T-helper 17 cell (primary cell): ENCODE measurements at regions not wholly inside any gene's neighbourhood (a gene's known extent, or its start where the extent isn't known, plus 50 kb on each side); places are given as distances from the start of the nearest gene placed in this dataset.

ENCODE experiments used
- ATAC-seq: fragments of 150-1000 bp; cut with Tn5 transposase; 2 replicates; pipeline ENCODE4 v1.10.0; 2021; ENCODE audit warnings: mild to moderate bottlenecking, moderate library complexity
- DNase-seq, 3 donors: peaks; one replicate each; pipeline versions ENCODE4 v3.0.0 to v3.0.0-alpha.2; 2020 to 2021
- H3K9me3 ChIP-seq: one replicate; pipeline ENCODE4 v1.7.0; 2013; ENCODE audit warnings: low read length, mild to moderate bottlenecking; ENCODE audit not compliant: control insufficient read depth, poor library complexity, severe bottlenecking
- H3K27ac Mint-ChIP-seq: one replicate; pipeline ENCODE4 v1.8.0; 2022; ENCODE audit warnings: mild to moderate bottlenecking, moderate library complexity, mixed read lengths
- H3K27me3 Mint-ChIP-seq: one replicate; pipeline ENCODE4 v1.8.0; 2022; ENCODE audit warnings: mixed read lengths
- H3K36me3 Mint-ChIP-seq: one replicate; pipeline ENCODE4 v1.8.0; 2022; ENCODE audit warnings: low read depth, mixed read lengths
- H3K4me1 Mint-ChIP-seq: one replicate; pipeline ENCODE4 v1.8.0; 2022; ENCODE audit warnings: mild to moderate bottlenecking, mixed read lengths
- H3K4me3 Mint-ChIP-seq: one replicate; pipeline ENCODE4 v1.8.0; 2022; ENCODE audit warnings: mild to moderate bottlenecking, moderate library complexity, mixed read lengths

- no peak for DNase-seq
- Mint-ChIP-seq H3K27me3 (no peaks in the 10 kb centered on the region), H3K36me3 (no peaks in the 10 kb centered on the region), H3K27ac (no peak overlapping the region), H3K4me1 (no peaks in the 10 kb centered on the region), H3K4me3 (no peak overlapping the region)
- no peak for ATAC-seq
- H3K9me3 ChIP-seq: no peaks in the 10 kb centered on the region
Measured at GRCh38 chr12:115517913-115518312, 759.6 kb downstream of the MED13L start.

GRCh38 chr12:115511986-115512711, 765.3 kb downstream of the MED13L start:
- H3K4me3 Mint-ChIP-seq: no peak overlapping the region
- H3K9me3 ChIP-seq: no peaks in the 10 kb centered on the region
- no peaks in the 10 kb centered on the region for H3K4me1 Mint-ChIP-seq
- no peaks in the 10 kb centered on the region for H3K36me3 Mint-ChIP-seq
- ATAC-seq (no peak), DNase-seq (no peak)
- no peak overlapping the region for H3K27ac Mint-ChIP-seq
- H3K27me3 Mint-ChIP-seq: no peaks in the 10 kb centered on the region

- DNase-seq (no peak), ATAC-seq (no peak)
- H3K27me3 Mint-ChIP-seq: no peaks in the 10 kb centered on the region
- no peak overlapping the region for H3K27ac Mint-ChIP-seq
- no peak overlapping the region for H3K4me3 Mint-ChIP-seq
- H3K36me3 Mint-ChIP-seq: no peaks in the 10 kb centered on the region
- no peaks in the 10 kb centered on the region for H3K9me3 ChIP-seq
- no peaks in the 10 kb centered on the region for H3K4me1 Mint-ChIP-seq
Measured at GRCh38 chr12:115511305-115511704, 766.2 kb downstream of the MED13L start.

- Mint-ChIP-seq H3K4me3 (no peak overlapping the region), H3K27me3 (no peaks in the 10 kb centered on the region), H3K36me3 (no peaks in the 10 kb centered on the region), H3K4me1 (no peaks in the 10 kb centered on the region), H3K27ac (no peak overlapping the region)
- no peak for ATAC-seq
- DNase-seq: no peak
- H3K9me3 ChIP-seq: no peaks in the 10 kb centered on the region
Measured at GRCh38 chr12:115508990-115509389, 768.5 kb downstream of the MED13L start.

GRCh38 chr12:115507951-115508722, 769.4 kb downstream of the MED13L start:
- Mint-ChIP-seq H3K4me3 (no peak overlapping the region), H3K27ac (no peak overlapping the region)

GRCh38 chr12:115507560-115507889, 770.0 kb downstream of the MED13L start:
- Mint-ChIP-seq H3K4me3 (no peak overlapping the region), H3K36me3 (no peaks in the 10 kb centered on the region), H3K27ac (no peak overlapping the region), H3K4me1 (no peaks in the 10 kb centered on the region), H3K27me3 (no peaks in the 10 kb centered on the region)
- no peaks in the 10 kb centered on the region for H3K9me3 ChIP-seq
- no peak for ATAC-seq
- no peak for DNase-seq

More at GRCh38 chr12:115507951-115508722, 769.4 kb downstream of the MED13L start:
- no peak for DNase-seq
- ATAC-seq: no peak
- H3K27me3 Mint-ChIP-seq: no peaks in the 10 kb centered on the region
- H3K9me3 ChIP-seq: no peaks in the 10 kb centered on the region
- no peaks in the 10 kb centered on the region for H3K36me3 Mint-ChIP-seq
- no peaks in the 10 kb centered on the region for H3K4me1 Mint-ChIP-seq

GRCh38 chr12:115506822-115507559, 770.5 kb downstream of the MED13L start:
- no peak for ATAC-seq

GRCh38 chr12:115504306-115505290, 772.9 kb downstream of the MED13L start:
- Mint-ChIP-seq H3K27ac (no peak overlapping the region), H3K4me3 (no peak overlapping the region), H3K36me3 (no peaks in the 10 kb centered on the region), H3K27me3 (no peaks in the 10 kb centered on the region), H3K4me1 (no peaks in the 10 kb centered on the region)
- H3K9me3 ChIP-seq: no peaks in the 10 kb centered on the region
- DNase-seq (no peak), ATAC-seq (no peak)

More at GRCh38 chr12:115506822-115507559, 770.5 kb downstream of the MED13L start:
- no peaks in the 10 kb centered on the region for H3K4me1 Mint-ChIP-seq
- H3K9me3 ChIP-seq: no peaks in the 10 kb centered on the region
- H3K4me3 Mint-ChIP-seq: no peak overlapping the region
- H3K27me3 Mint-ChIP-seq: no peaks in the 10 kb centered on the region
- no peaks in the 10 kb centered on the region for H3K36me3 Mint-ChIP-seq
- no peak for DNase-seq
- H3K27ac Mint-ChIP-seq: no peak overlapping the region

- no peaks in the 10 kb centered on the region for H3K9me3 ChIP-seq
- no peak overlapping the region for H3K4me3 Mint-ChIP-seq
- H3K36me3 Mint-ChIP-seq: no peaks in the 10 kb centered on the region
- H3K4me1 Mint-ChIP-seq: no peaks in the 10 kb centered on the region
- H3K27ac Mint-ChIP-seq: no peak overlapping the region
- no peaks in the 10 kb centered on the region for H3K27me3 Mint-ChIP-seq
- DNase-seq (no peak), ATAC-seq (no peak)
Measured at GRCh38 chr12:115500872-115501271, 776.6 kb downstream of the MED13L start.

- ATAC-seq (no peak), DNase-seq (no peak)
- no peak overlapping the region for H3K27ac Mint-ChIP-seq
- H3K4me3 Mint-ChIP-seq: no peak overlapping the region
- no peaks in the 10 kb centered on the region for H3K27me3 Mint-ChIP-seq
- H3K36me3 Mint-ChIP-seq: no peaks in the 10 kb centered on the region
- H3K9me3 ChIP-seq: no peaks in the 10 kb centered on the region
- no peaks in the 10 kb centered on the region for H3K4me1 Mint-ChIP-seq
Measured at GRCh38 chr12:115495300-115495699, 782.2 kb downstream of the MED13L start.

- H3K9me3 ChIP-seq: peaks cover 3% of the 10 kb centered on the region
- H3K4me1 Mint-ChIP-seq: no peaks in the 10 kb centered on the region
- no peak overlapping the region for H3K4me3 Mint-ChIP-seq
- H3K27ac Mint-ChIP-seq: no peak overlapping the region
- H3K27me3 Mint-ChIP-seq: no peaks in the 10 kb centered on the region
- DNase-seq (no peak), ATAC-seq (no peak)
- no peaks in the 10 kb centered on the region for H3K36me3 Mint-ChIP-seq
Measured at GRCh38 chr12:115492553-115492952, 784.9 kb downstream of the MED13L start.

- H3K27ac Mint-ChIP-seq: no peak overlapping the region
- peaks cover 3% of the 10 kb centered on the region for H3K9me3 ChIP-seq
- ATAC-seq: no peak
- no peak overlapping the region for H3K4me3 Mint-ChIP-seq
- DNase-seq: no peak
- no peaks in the 10 kb centered on the region for H3K4me1 Mint-ChIP-seq
- no peaks in the 10 kb centered on the region for H3K27me3 Mint-ChIP-seq
- H3K36me3 Mint-ChIP-seq: no peaks in the 10 kb centered on the region
Measured at GRCh38 chr12:115491511-115492250, 785.8 kb downstream of the MED13L start.
